HS-5 (cell line): ENCODE measurements at regions not wholly inside any gene's neighbourhood (a gene's known extent, or its start where the extent isn't known, plus 50 kb on each side); places are given as distances from the start of the nearest gene placed in this dataset.
A peak's percentile ranks its signal among the peaks of the same experiment; 100 is the strongest.
"Not testable (repeated sequence)": the region's sequence is repeated elsewhere in the genome, so short reads cannot be mapped to it uniquely, and the experiment has no call there.

Source experiments
- DNase-seq: peaks from one replicate; pipeline ENCODE4 v3.0.0-alpha.2; 2012; ENCODE audit warnings: low read depth

DNA sequence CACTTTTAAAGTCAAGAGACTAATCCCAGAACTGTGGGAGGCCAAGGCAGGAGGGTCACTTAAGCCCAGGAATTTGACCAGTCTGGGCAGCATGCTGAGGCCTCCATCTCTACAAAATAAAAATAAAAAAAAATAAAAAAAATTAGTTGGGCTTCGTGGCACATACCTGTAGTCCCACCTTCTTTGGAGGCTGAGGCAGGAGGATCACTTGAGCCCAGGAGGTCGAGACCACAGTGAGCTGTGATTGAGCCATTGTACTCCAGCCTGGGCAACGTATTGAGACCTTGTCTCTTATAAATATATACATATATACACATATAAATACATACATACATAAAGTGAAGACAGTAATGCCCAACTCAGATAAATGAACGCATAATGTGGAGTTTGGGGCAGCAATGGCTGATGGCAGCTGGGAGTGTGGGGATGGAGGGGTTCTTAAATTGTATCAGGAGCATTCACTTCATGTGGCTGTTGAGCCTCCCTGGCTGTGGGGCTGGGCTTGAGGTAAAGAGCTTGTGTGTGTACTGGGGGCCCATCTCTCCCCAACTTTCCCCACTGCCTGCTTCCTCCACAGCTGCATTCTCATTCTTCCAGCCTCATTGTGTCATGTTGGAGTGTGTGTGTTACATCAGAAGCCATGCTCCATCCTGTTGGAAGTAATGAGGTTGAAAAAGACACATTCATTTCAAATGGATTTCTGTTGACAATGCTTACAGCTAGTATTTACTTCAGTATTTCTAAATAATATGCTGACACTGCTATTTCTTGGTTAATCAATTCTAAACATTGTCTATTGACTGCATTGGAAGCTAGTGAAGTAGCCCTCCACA lies 96.5 kb upstream of the HS6ST1 start:
- DNase-seq: no peak

DNA sequence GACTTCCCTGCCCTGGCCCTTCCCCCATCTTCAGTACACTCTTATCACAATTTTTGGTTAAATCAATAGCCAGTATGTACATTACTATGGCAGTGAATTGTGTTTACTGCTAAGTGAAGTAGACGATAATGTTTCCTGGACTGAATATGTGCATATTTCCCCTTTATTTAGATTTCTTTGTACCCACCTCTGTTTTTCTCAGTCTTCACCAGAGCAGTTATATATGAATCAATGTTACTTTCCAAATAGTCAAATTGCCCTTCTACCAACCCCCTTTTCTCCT lies 97.1 kb upstream of the HS6ST1 start:
- no peak for DNase-seq

DNA sequence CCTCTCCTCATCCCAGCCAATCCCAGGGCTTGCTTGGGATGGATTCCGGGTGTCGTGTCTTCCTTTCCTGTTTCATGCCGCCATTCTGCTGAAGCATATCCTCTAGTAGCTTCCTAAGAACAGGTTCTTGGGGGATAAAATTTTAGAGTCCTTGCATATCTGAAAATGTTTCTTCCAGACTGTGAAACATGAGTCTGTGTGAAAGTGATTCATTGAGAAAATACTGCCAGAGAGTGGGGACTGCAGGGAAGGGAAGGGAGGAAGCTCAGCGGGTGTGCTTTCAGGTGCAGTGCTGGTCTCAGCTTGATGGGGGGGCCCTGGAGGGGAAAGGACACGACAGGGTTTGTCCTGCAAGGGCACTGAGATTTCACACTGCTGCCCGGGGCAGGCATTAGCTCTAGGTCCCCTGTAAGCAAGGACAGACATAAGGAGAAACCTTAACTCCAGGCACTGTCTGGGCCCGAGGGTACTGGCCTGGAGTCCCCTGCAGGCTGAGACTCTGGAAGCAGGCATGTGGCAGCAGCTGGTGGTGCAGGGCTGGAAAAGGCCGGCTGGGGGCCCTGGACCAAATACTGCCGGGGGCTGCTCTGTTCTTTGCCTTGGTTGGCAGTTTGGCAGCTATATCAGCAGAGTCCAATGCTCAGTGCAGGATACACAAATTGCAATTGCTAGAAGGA lies 97.6 kb upstream of the HS6ST1 start:
- DNase-seq: no peak

DNA sequence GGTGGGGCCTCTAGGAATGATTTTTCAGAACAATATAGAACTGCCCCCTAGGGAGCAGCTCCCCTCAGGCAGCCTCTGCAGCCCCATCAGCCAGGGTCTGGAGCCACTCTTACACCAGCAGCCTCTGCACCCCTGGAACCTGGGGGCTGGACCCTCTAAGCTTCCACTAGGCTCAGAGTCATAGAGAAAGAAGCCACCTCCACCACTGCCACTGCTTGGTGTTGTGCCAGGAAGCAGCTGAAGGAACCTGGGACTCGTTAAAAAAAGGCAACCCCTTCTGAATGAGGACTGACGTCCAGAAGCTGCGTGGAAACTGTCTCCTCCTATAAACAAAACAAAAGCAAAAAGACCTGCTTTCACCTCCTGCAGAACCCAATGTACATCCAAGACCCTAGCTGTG lies 98.1 kb upstream of the HS6ST1 start:
- DNase-seq: no peak

DNA sequence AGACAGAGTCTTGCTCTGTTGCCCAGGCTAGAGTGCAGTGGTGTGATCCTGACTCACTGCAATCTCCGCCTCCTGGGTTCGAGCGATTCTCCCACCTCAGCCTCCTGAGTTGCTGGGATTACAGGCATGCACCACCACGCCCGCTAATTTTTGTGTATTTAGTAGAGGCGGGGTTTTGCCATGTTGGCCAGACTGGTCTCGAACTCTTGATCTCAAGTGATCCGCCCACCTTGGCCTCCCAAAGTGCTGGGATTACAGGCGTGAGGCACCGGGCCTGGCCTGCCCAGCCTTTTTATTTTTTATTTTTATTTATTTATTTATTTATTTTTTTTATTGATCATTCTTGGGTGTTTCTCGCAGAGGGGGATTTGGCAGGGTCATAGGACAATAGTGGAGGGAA lies 98.6 kb upstream of the HS6ST1 start:
- not testable (repeated sequence) for DNase-seq

DNA sequence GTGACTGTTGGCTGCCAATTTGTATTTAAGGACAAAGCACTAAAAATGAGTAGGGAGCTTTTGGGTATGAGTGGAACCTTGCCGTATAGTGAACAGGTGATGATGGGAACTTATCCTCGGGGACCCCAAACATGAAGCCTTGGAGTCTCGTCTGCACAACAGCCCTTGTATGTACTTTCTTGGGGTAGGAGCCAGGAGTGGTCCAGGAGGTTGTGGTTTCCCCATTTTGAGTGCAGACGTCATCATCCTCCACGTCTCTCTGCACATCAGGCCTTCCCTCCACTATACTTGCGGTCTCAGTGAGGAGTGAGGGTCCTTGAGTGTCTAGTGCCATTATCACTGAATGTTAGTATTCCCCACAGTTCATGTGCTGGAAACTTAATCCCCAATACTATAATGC lies 101.5 kb upstream of the HS6ST1 start:
- no peak for DNase-seq

DNA sequence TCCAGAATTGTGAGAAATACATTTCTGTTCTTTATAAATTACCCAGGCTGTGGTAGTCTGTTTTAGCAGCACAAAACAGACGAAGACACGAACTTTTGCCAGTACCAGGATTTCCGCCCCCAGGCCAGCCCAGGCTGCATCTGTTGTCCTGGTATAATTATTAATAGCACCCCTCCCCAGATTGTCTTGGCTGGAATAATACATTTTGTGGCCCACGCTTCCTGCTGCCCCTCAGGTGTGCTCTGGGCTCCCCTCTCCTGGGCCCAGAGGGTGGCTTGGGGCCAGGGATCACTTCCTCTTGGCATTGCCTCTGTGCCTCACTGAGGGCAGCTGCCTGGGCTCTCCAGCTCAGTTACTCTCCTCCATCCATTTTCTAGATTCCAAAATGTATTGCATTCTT lies 102.1 kb upstream of the HS6ST1 start:
- DNase-seq: no peak

DNA sequence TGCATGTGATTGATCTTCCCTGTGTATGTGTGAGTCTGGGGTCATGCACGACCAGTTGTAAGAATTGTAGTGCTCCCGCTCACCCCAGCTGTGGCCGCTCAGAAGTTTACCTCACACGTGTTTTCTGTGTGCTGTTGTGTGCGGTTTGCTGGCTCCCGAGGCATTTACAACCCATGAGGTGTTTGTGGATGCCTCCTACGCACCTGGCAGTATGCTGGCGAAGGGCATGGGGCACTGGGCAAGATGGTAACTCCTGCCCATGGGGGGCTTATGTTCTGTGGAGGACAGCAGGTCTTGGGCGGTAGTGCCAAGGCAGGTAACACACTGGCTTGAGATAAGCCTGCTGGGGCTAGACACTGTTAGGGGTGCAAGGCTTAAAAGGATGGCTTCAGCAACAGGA lies 102.6 kb upstream of the HS6ST1 start:
- no peak for DNase-seq

DNA sequence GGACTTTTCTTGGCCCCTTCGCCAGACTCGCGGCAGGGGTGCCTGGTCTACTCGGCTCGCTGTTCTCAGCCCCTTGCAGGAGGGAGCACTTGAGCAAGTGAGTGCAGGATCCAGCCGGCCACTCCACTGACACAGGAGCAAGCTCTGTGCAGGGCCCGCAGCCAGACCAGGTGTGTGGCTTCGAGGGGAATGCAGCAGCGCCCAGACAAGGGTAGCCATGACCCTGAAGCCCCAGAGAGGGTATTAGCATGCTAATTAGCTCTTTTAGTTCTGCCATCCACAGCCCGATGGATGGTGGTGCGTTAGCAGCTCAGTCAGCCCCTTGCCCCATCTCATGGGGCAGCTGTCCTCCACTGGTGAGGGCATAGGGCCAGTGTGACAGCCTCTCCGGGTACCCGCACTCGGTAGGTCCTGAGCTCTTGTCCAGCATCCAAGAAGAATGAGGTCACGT lies 103.2 kb upstream of the HS6ST1 start:
- no peak for DNase-seq

DNA sequence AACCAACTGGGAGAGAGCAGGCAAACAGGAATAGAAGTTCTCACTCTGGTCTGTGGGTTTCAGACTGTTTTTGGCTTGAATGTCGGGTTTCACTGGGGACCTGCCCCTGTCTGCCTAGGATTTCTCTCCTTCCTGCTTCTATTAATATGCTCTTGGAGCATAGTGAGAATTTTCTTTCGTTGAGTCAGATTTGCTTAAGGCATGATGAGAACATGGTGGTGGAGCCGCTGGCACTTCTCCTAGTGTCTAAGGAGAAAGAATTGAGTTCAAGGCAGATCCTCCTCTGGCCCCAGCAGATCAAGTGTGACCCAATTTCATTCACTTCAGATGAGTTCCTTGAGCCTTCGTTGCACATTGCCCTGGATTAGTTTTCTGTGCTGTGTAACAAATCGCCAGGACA lies 103.9 kb upstream of the HS6ST1 start:
- peak; percentile 47 for DNase-seq

DNA sequence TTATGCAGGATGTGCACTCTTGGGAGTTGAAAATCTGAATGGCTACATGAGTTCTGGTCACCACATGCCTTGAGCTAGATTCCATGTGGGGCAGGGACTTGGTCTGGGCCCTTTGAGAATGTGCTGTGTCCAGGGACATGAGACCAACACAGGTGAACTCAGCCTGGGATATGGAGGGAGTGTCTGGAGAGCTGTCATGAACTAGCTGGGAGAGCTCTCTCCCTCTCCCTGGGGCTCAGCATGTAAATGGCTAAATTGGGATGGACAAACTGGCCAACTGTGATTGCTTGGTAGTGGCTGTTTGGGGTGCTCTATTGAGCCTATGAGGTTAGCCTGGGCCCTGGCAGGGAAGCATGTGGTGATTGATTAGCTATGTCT lies 105.1 kb upstream of the HS6ST1 start:
- DNase-seq: no peak

DNA sequence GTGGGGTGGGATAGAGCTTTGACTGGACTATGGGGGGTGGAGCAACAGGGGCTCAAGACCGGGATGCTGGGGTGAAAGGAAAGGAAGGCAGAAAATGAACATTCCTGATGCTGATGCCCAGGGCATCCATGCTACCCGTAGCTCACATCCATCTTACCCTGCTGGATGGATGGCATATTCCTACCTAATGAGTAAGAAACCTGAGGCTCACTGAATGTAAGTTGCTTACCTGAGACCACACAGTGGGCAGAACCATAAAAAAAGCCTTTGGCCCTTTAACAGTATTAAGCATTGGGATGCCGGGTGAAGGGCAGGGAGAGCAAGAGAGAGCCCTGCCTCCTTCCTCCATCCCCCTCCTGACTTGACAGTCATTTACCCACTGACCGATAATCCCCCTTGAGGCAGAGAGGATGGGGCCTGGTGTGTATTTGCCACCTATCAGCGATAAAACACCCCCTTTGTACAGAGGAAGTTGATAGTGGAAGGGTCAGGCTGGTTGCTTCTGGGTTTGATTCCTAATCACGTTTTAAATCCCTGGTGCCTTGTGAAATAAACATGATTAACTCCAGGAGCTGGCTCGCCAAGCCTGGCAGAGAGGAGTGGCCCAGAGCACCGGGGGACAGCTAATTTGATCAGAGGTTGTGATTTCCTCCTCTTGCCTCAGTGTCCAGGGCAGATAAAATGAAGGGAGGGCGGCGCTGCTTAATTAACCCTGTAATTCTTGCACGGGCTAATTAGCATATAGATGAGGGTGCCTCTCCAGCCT lies 105.9 kb upstream of the HS6ST1 start:
- DNase-seq: no peak

DNA sequence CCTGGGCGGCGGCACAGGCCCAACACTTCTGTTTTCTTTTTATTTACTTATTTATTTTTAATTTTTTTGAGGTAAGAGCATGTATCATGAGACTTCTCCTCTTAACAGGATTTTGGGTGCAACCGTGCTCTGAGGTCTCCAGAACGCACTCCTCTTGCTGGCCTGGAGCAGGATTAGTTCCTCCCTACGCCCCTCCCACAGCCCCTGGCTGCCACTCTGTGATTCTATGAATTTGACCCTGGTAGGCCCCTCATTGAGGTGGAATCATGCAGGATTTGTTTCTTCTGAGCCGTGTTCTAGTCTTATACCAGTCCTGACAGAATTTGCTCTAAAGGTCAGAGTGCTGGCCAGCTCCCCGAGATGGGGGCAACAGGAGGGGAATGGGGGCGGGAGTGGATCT lies 106.5 kb upstream of the HS6ST1 start:
- DNase-seq: no peak

DNA sequence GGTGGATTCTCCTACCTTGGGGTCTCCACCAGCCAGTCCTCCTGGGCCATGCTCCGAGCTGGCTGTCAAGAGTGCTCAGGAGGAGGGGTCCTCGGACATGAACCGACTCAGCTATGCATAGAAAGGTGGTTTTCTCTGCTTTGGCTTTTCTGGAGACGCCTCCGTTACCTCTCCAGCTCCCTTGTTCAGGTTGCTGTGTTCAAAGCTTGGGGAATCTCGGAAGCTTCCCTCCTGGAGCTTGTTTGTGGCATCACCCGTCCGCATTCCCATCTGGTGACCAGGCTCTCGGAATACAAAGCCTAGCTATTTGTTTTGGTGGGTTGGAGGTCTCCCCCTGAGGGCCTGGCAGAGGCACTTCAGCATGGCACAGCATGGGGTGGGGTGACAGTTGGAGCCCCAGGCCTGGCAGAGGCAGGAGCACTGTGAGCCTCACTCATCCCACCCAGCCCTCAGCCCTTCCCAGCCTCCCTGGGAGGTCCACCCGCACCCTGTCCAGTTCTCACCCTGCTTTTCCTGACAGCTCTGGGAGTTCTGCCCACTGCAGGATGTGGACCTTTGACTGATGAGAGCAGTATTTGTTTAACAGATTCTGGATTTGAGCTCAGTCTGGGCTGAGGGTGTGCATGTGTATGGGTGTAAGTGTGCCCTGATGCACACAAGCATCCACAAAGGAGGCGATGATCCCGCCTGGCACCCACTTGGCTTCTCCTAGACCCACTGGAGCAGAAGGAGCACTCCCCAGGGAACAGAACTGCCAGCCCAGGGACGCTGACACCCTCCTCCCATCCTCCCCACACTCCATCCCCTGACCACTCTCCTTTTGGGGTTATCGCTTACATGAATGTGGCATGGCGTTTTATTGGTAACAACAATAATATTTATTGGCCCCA lies 107.3 kb upstream of the HS6ST1 start:
- DNase-seq: no peak

DNA sequence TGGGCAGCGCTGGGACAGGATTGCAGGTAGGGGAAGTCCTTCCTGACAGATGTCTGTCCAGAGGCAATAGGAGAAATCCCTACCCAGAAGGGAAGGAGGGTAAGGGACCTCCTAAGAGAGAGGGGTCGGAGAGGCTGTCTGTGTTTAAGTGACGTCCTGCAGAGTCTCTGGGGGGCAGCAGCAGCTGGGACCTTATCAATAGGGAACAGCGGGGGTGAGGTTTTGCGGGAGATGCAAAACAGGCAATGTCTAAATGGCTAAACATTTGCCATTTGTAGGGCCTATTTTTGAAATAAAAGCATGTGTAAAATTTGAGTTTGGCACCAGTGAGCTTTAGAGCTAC lies 108.7 kb upstream of the HS6ST1 start:
- no peak for DNase-seq

DNA sequence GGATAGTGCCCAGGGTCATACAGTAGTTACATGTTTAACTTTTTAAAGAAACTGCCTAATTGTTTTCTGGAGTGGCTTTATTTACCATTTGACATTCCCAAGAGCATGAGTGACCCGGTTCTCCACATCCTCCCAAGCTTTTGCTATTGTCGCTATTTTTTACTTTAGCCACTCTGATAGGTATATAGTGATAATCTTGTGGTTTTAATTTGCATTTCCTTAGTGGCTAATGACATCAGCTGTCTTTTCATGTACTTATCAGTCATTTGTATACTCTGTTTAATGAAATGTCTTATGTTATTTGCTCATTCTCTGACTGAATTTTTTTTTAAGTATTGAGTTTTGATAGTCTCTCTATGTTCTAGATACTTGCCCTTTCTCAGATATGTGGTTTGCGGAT lies 109.7 kb upstream of the HS6ST1 start:
- no peak for DNase-seq

DNA sequence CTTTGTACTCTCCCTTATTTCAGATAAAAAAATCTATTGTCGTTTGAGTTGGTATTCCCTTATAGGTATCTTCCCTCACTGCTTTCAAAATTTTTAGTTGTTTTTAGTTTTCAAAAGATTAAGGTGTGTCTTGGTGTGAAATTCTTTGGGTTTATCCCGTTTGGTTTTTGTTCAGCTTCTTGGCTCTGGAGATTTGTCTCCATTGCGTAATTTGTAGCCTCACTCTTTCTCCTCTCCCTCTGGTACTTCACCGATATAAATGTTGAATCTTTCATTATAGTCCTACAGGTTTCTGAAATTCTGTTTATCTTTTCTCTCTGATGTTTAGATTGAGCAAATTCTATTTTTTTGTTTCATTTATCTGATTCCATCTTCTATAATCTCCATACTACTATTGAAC lies 113.8 kb upstream of the HS6ST1 start:
- no peak for DNase-seq

DNA sequence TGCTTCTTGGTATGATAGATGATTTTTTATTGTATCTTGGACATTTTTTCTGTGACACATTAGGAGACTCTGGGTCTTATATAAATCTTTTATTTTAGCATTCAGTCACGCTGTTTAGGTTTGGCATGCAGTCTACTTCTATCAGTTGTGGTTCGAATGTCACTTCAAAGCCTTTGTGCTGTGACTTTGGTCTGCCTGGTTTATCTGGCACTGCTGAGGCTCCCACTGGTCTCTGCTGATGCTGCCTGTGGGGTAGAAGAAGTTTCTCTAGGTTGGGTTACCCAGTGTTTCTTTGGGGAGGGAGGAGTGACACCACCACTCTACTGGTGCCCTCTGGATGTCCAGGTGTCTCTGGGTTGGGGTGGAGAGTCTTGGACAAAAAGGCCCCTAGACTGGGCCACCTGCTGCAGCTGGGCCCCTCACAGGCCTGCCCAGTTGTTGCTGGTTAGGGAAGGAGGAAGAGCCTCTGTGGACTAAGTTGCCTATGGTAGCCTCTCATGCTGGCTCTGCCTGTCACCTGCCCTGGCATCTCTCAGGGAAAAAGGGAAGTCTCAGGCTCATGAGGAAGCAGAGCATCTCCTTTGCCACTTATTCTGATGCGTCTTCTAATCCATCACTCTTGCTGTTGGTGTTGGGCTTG lies 115.4 kb upstream of the HS6ST1 start:
- no peak for DNase-seq

DNA sequence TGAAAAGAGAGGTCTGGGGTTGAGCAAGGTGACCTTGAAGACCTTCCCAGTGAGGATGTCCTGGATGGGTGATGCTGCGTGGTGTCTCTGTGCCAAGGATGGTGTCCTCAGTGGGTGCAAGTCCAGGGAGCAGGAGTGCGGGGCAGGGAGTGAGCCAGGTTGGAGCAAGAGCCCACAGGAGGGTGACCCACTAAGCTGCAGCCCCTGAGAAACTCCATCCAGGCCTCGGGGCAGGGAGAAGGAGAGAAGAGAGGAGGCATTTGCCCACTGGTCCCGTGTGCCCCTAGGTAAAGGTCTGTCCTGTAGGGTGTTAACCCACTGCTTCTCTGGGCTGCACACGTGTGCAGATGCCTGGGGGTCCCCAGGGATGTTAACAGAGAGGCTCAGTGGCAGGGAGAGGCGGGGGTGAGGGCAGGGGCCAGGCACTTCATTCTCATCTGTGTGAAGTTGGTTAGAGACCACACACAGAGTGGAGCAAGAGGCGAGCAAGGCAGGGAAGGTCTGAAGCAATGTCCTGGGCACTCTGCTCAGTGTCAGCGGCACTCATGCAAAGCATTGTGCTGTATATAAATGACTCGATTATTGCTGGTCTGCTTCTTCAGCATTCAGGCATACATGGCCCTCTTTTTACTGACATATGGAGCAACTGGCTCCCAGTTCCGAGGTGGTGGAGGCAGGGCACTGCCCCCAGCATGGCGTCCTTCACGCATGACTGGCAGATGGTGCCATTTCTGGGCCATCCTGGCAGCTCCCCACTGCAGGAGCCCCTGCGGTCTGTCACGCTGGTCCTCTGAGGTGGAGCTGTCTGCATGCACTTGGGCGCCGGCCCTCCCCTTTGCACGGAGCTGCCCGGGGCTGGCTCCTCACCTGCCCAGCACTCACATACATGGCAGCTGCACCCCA lies 117.2 kb upstream of the HS6ST1 start:
- no peak for DNase-seq

DNA sequence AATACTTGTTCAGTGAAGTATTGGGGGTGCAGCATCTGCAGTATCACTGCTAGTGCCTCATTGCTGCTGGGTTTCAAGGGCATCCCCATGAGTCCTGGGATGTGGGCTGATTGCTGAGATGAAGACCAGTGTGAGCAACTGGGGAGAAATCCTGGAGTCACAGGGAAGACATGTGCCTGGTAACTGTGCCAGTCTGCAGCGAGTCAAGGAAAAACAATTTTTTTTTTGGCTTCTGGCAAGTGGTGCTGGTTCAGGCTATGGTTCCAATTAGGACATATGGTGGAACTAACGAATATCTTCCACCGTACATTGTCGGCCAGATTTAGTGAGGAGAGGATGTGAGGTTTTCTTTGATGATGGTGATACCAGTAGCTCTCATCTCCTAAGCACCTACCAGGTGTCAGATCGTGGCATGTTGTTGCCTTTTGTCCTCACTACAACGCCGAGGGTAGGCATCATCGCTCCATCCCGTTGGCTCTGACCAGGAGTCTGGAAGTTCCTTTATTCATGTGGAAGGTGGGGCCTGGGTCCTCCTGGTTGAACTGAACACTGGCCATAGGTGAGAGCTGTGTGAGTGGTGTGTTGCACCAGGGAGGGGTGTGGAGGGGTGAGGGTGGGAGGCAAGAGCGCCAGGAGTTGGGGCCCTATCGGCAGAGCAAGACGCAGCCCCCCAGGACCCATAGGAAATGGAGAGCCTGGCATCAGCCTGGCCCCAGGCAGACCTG lies 118.0 kb upstream of the HS6ST1 start:
- DNase-seq: no peak
